Neural progenitor cell (in vitro differentiated cells): ENCODE measurements at regions not wholly inside any gene's neighbourhood (a gene's known extent, or its start where the extent isn't known, plus 50 kb on each side); places are given as distances from the start of the nearest gene placed in this dataset.

Source experiments
- EZH2phosphoT487 ChIP-seq: fragments of 200-600 bp; sonication (generic); IDR thresholded peaks from 2 replicates; pipeline ENCODE4 v1.6.1; 2017; ENCODE audit warnings: antibody characterized with exemption
- TF ChIP-seq, protein P1 (sequence below): fragments of 200-600 bp; sonication (generic); IDR thresholded peaks from 2 replicates; pipeline ENCODE4 v1.5.1; 2017; ENCODE audit warnings: antibody characterized with exemption, mild to moderate bottlenecking

GRCh38 chr12:73769337-73769736 lies 768.3 kb upstream of the ATXN7L3B start:
- TF ChIP-seq, protein P1, sequence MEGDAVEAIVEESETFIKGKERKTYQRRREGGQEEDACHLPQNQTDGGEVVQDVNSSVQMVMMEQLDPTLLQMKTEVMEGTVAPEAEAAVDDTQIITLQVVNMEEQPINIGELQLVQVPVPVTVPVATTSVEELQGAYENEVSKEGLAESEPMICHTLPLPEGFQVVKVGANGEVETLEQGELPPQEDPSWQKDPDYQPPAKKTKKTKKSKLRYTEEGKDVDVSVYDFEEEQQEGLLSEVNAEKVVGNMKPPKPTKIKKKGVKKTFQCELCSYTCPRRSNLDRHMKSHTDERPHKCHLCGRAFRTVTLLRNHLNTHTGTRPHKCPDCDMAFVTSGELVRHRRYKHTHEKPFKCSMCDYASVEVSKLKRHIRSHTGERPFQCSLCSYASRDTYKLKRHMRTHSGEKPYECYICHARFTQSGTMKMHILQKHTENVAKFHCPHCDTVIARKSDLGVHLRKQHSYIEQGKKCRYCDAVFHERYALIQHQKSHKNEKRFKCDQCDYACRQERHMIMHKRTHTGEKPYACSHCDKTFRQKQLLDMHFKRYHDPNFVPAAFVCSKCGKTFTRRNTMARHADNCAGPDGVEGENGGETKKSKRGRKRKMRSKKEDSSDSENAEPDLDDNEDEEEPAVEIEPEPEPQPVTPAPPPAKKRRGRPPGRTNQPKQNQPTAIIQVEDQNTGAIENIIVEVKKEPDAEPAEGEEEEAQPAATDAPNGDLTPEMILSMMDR = no peak
- no peak for TF ChIP-seq EZH2phosphoT487
